GM12892 (cell line): ENCODE measurements at regions not wholly inside any gene's neighbourhood (a gene's known extent, or its start where the extent isn't known, plus 50 kb on each side); places are given as distances from the start of the nearest gene placed in this dataset.
"Not testable (repeated sequence)": the region's sequence is repeated elsewhere in the genome, so short reads cannot be mapped to it uniquely, and the experiment has no call there.

Experiments used
- DNase-seq: peaks from one replicate; pipeline ENCODE4 v3.0.0; 2011; ENCODE audit not compliant: insufficient read length
- FAIRE-seq: peaks from 2 replicates; lab custom pipeline; 2011; peaks lifted over from hg19 to GRCh38; lab: Jason Lieb, UNC
- POLR2A ChIP-seq: IDR thresholded peaks from 2 replicates; pipeline ENCODE4 v1.6.1; 2011; ENCODE audit warnings: low read depth, low read length, control low read depth
- POLR2AphosphoS5 ChIP-seq: IDR thresholded peaks from 2 replicates; pipeline ENCODE4 v1.6.1; 2011; ENCODE audit warnings: low read depth, low read length, control low read depth
- TAF1 ChIP-seq: IDR thresholded peaks from 2 replicates; pipeline ENCODE4 v1.6.1; 2011; ENCODE audit warnings: low read depth, mild to moderate bottlenecking, control low read depth, low read length, borderline replicate concordance

- no peak for FAIRE-seq
- TF ChIP-seq TAF1 (no peak), POLR2A (no peak), POLR2AphosphoS5 (no peak)
- no peak for DNase-seq
These were observed 325.3 kb upstream of the TFPI start for GRCh38 chr2:187879491-187879890.

GRCh38 chr2:187884003-187884402 lies 329.8 kb upstream of the TFPI start:
- DNase-seq (no peak), FAIRE-seq (no peak)
- TF ChIP-seq TAF1 (no peak), POLR2AphosphoS5 (no peak), POLR2A (no peak)

GRCh38 chr2:187890690-187891089 lies 336.5 kb upstream of the TFPI start:
- DNase-seq (no peak), FAIRE-seq (no peak)
- no peak for TF ChIP-seq POLR2AphosphoS5
- TF ChIP-seq TAF1 = no peak
- TF ChIP-seq POLR2A = no peak

GRCh38 chr2:187900021-187900420 lies 345.8 kb upstream of the TFPI start:
- no peak for DNase-seq
- no peak for FAIRE-seq
- TF ChIP-seq POLR2AphosphoS5 = no peak
- no peak for TF ChIP-seq POLR2A
- TF ChIP-seq TAF1 = no peak

- FAIRE-seq (no peak), DNase-seq (no peak)
- TF ChIP-seq POLR2AphosphoS5 = no peak
These were observed 351.8 kb upstream of the TFPI start for GRCh38 chr2:187906021-187906420.

- FAIRE-seq, DNase-seq: not testable (repeated sequence)
These were observed 356.7 kb upstream of the TFPI start for GRCh38 chr2:187910922-187911321.

GRCh38 chr2:187912950-187913349 lies 358.7 kb upstream of the TFPI start:
- TF ChIP-seq POLR2A (no peak), POLR2AphosphoS5 (no peak), TAF1 (no peak)
- DNase-seq (no peak), FAIRE-seq (no peak)

GRCh38 chr2:187915810-187916209 lies 361.6 kb upstream of the TFPI start:
- DNase-seq (no peak), FAIRE-seq (no peak)
- TF ChIP-seq POLR2AphosphoS5 (no peak), TAF1 (no peak), POLR2A (no peak)

- FAIRE-seq (no peak), DNase-seq (no peak)
- TF ChIP-seq TAF1 (no peak), POLR2A (no peak), POLR2AphosphoS5 (no peak)
These were observed 362.6 kb upstream of the TFPI start for GRCh38 chr2:187916799-187917198.

- FAIRE-seq = no peak
- no peak for DNase-seq
- no peak for TF ChIP-seq POLR2A
- TF ChIP-seq TAF1 = no peak
- TF ChIP-seq POLR2AphosphoS5 = no peak
These were observed 363.3 kb upstream of the TFPI start for GRCh38 chr2:187917535-187917934.

- DNase-seq (no peak), FAIRE-seq (peak; percentile 46)
- no peak for TF ChIP-seq TAF1
- TF ChIP-seq POLR2A = no peak
- no peak for TF ChIP-seq POLR2AphosphoS5
These were observed 365.0 kb upstream of the TFPI start for GRCh38 chr2:187918996-187919821.

GRCh38 chr2:187920511-187920910 lies 366.3 kb upstream of the TFPI start:
- TF ChIP-seq TAF1 (no peak), POLR2A (no peak), POLR2AphosphoS5 (no peak)
- no peak for DNase-seq
- FAIRE-seq = no peak
